Cardiac septum (tissue), 1 donor: ENCODE measurements at regions not wholly inside any gene's neighbourhood (a gene's known extent, or its start where the extent isn't known, plus 50 kb on each side); places are given as distances from the start of the nearest gene placed in this dataset.

ENCODE experiments used
- DNase-seq: peaks from one replicate; pipeline ENCODE4 v3.0.0-alpha.2; 2020; ENCODE audit warnings: low spot score
- intact Hi-C: fragments of 100-400 bp; cut with DNase I; formaldehyde crosslinking; loops from one replicate; pipeline ENCODE4 v1.14.0; 2022
- donor health status: DM: no; HTN: no; CAD: no.

DNA sequence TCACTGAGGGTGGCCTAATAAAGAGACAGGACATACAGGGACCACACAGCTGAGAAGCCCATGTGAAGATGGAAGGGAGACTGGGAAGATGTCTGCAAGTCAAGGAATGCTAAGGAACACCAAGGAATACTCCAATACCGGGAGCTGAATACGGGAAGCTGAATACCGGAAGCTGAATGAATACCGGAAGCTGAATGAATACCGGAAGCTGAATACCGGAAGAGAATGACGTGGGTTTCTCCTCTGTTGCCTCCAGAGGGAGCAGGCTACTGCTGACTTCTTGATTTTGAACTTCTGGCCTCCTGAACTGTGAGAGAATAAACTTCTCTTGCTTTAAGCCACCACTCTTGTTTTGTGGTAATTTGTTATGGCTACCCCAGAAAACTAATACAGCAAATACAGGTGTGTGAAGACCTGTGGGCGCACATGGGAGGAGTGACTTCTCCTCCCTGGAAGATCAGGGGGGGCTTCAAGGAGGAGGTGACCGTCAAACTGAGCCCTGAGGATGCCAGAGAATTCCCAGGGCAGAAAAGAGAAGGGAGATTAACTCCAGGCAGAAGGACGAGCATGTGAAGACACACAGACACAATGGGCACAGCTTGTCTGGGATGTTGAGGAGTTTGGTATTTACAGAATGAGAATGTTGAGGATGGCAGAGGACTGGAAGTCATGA, 259.9 kb downstream of the IRF8 start:
- intact Hi-C loops = no loop called here
- DNase-seq = no peak

DNA sequence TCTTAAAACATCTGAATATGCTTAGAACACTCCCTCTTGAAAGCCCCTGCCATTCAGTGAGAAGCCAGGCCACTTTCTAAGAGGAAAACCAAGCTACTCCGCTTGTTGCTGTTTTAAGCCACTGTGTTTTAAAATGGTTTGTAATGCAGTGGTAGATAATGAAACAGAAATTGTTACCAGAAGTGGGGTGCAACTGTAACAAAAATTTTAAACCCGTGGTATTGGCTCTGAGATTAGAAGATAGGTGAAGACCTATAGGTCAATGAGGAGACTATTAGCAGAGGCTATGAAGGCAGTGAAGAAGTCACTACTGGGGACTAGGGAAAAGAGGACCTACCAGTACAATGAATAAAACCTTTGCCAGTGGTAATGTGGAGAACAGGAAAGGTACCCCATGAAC, 266.5 kb downstream of the IRF8 start:
- no peak for DNase-seq

DNA sequence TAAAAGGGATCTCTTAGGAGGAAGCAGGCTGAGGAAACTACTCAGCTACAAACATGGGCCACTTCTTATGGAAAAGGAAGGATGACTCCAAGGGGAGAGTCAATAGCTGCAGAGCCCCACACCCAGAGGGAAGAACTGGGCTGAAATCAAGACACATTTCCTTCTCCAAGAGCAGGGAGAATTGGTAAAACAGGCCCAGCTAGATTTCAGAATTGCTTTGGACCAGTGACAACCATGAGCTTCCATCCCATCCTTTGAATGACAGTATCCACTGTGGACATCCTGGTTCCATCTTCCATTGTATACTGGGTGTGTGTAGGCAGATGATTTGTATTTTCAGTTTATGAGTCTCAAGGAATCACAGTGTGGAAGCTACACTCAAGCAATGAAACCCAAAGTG, 267.5 kb downstream of the IRF8 start:
- DNase-seq = no peak
- intact Hi-C loops = no loop called here

More for the DNA sequence above, 266.5 kb downstream of the IRF8 start:
- intact Hi-C loops = no loop called here

DNA sequence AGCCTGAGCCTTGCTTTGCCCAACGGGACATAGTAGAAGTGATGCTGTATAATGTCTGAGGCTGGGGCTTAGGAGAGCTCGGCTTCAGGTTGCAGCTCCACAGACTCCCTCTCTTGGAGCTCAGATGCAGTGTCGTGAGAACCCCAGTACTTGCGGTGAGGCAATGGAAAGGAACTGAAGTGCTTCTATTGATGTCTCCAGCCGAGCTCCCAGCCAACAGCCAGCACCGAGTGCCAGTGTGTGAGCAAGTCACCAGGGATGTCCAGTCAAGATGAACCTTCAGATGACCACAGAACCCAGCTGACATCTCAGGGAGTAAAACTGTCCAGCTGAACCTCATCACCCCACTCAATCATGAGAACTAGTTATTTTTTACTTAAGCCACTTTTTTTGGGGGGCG, 268.1 kb downstream of the IRF8 start:
- intact Hi-C loops = no loop called here
- no peak for DNase-seq

DNA sequence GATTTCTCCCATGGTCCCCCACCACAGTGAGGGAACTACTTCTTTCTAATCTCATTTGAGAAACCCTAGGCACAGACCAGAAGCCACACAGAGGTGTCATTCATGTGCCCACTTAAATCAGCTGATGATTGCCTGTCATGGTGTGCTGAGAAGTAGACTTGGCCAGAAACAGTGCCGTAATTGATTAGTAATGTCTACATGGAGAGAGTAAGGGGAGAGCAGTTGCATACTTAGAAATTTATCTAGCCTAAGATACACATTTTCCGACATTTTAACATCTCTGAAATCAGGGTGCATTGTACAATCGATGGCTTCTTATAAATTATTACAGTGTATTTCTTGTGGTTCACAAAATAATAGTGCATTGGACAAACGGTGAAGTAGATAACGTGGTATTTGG, 271.8 kb downstream of the IRF8 start:
- DNase-seq = no peak
- intact Hi-C loops = no loop called here

DNA sequence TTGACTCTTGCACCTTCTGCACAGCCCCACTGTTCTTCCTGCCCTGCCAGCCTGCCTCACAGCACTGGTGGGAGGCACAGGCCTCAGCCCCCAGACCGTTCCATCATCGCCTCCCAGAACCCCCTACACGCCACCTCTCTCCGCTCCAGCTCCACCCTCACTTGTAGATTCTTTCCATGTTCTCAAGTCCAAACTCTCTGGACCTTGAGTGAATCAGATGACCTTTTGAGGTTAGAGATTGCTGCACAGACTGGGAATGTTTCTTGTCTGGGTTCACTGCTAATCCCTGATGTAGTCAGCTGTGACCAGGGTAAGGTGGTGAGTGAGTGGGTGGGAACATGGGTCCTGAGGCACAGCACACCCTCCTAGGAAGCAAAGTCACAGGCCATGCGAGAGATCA, 272.4 kb downstream of the IRF8 start:
- no peak for DNase-seq
- intact Hi-C loops = no loop called here

DNA sequence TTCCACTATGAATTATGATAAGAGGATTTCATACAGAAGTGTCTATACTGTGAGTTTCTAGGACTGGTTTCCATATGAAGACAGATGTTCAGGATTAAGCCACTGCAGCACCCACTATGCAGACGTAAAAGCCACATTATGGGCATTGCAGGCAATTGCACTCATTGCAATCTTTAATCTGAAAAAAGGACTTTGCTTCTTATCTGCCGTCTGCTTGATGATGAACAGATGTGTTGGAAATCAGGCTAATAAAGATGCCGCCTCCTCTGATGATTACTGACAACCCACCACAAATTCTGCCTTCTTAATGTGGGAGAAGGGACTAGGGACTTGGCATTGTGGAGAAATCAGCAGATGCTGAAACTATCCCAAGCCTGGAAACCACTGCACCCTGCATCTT, 276.9 kb downstream of the IRF8 start:
- intact Hi-C loops = no loop called here
- no peak for DNase-seq

DNA sequence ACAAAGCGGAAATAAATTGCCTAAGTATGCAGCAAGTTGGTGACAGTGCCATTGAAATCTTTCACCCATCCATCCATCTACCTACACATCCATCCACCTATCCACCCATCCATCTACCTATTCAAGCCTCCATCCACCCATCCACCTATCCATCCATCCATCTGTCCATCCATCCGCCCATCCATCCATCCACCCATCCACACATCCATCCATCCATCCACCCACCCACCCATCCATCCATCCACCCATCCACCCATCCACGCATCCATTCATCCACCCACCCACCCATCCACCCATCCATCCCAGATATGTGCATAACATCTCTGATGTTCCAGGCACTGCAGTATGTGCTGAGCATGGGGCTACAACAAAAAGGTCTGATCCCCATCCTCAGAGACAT, 277.5 kb downstream of the IRF8 start:
- intact Hi-C loops = no loop called here
- no peak for DNase-seq

DNA sequence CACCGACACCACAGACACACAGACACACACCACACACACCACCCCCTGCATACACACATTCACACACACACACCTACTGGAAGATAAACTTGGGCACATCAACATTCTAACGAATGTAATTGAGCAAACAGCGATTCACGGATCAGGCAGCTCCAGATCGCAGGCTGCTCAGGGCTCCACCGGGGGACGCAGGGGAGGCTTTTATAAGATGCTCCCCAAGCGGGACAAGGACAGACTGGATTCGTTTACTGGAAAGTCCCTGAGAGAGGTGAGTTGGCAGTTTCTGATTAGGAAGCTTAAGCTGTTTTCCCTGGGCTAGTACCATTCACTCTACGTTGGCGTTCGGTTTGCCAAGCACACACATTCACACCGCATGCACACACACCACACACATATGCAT, 281.3 kb downstream of the IRF8 start:
- DNase-seq = no peak
- intact Hi-C loops = no loop called here

DNA sequence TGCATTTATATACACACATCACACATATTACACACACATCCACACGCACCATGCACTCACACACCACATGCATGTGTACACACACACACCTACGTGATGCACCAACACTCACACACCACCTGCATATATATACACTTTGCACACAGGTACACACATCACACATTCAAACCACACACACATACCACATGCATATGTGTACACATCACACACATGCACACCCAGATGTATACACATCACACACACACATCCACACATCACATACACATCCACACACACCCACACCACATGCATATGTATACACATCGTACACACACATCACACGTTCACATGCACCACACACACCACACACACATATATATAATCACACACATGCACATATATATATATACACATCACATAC, 281.8 kb downstream of the IRF8 start:
- no peak for DNase-seq
- intact Hi-C loops = no loop called here

DNA sequence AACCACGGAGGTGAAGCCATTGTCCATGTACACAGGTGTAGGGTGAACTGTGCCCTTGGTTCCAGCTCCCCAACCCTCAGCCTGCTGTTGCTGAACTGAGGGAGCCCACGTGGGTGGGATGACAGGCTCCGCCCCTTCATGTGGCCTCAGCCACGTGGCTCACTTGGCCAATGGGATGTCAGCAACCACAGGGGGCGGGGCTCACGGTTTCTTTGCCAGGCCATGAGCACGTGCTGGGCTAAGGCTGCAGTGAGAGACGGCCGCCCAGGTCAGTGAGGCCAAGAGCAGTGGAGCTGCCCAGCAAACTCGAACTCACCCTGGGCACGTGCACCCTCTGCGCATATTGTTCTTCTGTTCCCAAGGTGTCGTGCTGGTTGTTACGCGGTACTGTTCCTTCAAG, 282.6 kb downstream of the IRF8 start:
- DNase-seq = no peak
- intact Hi-C loops = no loop called here

DNA sequence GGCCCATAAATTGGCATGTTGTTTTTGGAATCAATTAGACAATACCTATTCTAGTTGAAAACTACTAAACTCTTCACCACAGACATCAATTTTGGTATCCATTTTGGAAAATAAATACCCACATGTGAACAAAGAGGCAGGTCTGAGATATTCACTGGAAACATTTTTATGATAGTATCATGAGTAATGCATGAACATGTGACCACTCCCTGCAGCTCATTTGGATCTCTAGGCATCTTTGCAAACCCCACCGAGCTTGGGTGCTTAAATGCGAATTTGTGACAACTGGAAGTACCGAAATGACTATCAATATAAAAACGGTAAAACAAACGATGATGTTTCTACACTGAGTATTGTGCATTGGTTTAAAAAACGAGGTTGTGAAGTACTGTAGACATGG, 285.2 kb downstream of the IRF8 start:
- no peak for DNase-seq
- intact Hi-C loops = no loop called here

DNA sequence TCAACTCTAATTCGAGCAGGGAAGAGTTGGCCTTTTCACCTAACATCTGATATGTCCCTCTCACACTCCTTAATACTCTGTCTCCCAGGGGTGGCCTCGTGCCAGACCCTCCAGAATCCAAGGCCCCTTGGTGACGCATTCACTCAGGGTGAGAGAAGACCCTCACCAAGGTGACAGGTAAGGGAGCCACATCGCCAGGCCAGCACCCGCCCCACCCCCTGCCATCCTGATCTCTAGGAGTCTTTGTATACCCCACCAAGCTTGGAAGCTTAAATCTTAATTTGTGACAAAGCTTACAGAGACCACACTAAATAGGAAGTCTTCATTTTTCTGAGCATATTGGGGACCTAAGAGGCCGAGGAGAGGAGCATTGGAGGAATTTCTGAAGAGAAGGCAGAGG, 286.1 kb downstream of the IRF8 start:
- no peak for DNase-seq
- intact Hi-C loops = no loop called here

DNA sequence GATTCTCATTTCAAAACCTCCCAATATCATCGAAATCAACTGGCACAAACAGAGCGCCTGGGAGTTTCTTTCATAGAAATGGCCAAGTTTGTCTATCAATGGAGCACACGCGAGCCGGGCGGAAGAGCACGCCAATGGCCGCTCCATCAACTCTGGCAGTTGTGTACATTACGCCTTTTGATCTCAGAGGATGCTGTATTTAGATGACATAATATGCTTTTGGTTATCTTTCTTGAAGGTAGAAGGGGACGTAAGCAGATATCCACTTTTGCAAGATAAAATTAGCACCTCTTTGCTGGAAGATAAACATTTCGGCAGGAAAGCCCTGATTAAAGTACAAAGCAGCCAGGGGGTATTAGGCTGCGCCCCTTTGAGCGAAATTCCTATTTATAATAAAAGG, 287.4 kb downstream of the IRF8 start:
- DNase-seq = no peak
- intact Hi-C loops = no loop called here

DNA sequence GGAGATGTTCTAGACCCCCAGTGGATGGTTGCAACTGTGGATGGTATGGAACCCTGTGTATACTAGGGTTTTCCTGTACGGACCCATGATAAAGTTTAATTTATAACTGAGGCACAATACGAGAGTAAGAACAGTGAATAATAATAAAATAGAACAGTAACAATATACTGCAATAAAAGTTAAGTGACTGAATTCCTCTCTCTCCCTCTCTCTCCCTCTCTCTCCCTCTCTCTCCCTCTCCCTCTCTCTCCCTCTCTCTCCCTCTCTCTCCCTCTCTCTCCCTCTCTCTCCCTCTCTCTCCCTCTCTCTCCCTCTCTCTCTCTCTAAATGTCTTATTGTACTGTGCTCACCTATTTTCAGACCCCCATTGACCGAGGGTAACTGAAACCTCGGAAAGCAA, 291.0 kb downstream of the IRF8 start:
- no peak for DNase-seq
- intact Hi-C loops = no loop called here

DNA sequence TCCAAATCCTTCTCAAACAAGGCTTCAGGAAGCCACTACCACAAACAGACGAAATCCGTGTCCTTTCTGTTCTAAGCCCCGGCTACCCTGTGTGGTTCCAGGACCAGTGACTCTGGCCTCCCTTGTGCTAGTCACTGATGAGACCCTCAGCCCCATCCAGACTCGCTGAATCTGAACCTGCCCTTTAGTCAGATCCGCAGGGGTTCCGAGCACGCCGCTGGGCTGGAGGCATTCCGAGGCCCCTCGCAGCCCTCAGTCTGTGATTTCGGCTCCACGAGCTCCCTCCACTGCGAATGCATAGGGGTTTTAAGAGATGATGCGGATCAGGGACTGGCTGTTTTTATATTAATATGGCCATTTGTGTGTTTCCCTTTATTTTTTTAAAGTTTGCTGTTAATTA, 292.7 kb downstream of the IRF8 start:
- intact Hi-C loops = no loop called here
- DNase-seq = no peak

DNA sequence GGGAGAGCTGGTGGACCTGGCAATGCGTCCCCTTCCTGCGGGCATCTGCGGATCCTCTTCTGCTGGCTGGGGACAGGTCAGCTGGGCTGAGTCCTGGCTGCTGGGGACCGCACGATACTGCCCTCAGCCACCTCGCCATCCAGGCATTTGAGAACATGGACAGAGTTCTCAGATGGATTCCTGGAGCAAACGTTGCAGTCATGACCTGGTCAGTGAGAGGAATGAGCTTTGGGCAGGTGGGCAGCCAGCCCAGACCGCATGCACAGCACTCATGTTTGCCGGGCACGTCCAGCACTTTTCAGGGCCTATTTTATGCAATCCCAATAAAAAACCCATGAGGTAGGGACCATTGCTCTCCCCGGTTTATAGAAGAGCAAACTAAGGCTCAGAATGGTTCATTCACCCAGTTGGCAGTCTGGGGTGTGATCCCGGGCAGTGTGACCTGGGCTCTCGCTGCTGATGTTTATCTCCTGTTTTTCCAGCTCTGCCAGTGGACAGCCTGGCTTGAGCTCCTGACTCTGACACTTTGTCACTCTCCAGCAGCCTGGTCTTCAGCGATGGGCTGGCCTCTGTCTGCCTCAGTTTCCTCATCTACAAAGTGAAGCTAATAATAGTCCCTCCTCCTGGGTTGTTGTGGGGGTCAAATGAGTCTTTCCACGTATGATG, 294.7 kb downstream of the IRF8 start:
- no peak for DNase-seq
- intact Hi-C loops = no loop called here

DNA sequence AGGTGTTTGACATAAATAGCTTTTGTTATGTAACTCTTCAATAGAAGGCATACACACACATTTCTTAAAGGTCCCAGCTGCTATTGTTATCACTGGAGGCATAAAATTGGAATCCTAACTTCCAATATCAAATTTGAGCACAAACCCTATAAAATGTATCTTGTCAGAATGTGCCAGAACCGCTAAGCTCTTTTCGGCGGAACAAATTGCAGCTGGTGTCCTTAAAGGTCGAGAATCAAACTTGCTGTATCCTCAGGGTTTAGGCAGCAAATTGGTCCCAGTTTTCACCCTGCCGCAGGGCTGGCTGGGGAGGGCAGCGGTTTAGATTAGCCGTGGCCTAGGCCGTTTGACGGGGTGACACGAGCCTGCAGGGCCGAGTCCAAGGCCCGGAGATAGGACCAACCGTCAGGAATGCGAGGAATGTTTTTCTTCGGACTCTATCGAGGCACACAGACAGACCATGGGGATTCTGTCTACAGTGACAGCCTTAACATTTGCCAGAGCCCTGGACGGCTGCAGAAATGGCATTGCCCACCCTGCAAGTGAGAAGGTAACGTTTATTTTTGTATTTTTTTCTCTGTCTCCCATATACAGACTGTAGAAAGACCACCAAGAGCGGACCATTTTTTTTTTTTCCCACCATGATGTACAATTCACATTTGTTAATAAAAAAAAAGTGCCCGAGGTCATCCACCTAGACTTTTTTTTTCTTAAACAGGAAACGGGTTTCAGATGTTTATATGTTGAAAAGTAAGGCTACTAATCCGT, 297.1 kb downstream of the IRF8 start:
- intact Hi-C loops = no loop called here
- no peak for DNase-seq

DNA sequence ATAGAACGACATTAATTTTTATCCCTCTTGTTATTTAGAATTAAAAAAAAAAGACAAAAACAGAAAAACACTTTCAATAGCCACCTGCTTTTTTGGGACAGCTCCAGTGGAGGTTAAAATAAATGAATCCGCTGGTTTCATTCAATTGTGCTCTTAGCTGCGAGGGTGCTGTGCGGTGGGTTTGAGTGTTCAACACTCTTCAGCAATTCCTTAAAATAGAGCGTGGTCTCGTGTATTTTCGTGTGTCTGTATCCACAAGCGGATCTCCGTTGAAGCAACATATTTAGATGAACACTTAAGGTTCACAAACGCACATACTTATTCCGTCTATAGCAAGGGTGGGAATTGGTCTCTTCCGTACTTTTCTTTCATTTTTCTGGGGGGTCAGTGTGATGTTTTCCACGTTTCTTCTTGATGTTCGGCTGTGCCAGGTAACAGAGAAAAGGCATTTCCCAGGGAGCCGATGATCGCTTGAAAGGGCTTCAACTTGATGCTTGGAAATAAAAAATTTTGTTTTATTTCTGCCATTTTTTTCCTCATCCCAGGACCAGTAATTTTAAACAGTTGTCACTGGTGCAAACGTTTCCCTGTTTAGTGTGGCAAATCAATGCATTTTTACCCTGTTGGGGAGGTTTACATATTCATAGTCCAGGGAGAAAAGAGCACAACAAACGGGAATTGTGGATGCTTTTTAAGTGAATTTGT, 297.9 kb downstream of the IRF8 start:
- no peak for DNase-seq
- intact Hi-C loops = no loop called here
